ENCODE measurements at regions not wholly inside any gene's neighbourhood (a gene's known extent, or its start where the extent isn't known, plus 50 kb on each side); places are given as distances from the start of the nearest gene placed in this dataset.

DNA sequence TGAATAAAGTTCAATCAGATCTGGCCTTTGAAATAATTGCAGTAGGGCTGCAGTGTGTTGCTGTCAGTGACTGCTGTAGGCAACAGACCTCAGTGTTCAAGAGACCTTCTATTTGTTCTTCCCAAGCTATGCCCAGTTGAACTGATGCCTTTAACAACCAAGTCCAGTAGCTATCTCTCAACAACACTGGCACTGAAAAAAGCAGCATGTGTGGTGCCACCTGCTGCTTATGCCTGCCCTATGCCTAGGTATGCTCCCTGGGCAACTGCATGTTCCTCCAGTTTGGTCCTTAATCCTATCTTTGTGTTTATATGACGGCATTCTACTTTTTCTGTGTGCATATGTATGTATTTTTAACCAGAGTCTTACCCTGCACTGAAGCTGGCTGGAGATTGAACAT is 523.9 kb upstream of the MEX3C start:
- TF ChIP-seq, protein P1, sequence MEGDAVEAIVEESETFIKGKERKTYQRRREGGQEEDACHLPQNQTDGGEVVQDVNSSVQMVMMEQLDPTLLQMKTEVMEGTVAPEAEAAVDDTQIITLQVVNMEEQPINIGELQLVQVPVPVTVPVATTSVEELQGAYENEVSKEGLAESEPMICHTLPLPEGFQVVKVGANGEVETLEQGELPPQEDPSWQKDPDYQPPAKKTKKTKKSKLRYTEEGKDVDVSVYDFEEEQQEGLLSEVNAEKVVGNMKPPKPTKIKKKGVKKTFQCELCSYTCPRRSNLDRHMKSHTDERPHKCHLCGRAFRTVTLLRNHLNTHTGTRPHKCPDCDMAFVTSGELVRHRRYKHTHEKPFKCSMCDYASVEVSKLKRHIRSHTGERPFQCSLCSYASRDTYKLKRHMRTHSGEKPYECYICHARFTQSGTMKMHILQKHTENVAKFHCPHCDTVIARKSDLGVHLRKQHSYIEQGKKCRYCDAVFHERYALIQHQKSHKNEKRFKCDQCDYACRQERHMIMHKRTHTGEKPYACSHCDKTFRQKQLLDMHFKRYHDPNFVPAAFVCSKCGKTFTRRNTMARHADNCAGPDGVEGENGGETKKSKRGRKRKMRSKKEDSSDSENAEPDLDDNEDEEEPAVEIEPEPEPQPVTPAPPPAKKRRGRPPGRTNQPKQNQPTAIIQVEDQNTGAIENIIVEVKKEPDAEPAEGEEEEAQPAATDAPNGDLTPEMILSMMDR (IDR thresholded peaks at IDR 0.05): no peak
- ChIA-PET CTCF (no interaction called here), POLR2A (no interaction called here)
- no peak overlapping the region for H3K27ac Mint-ChIP-seq
- DNase-seq (peak in 1 of 14 experiments; percentile 28), ATAC-seq (ENCODE audit: poor library complexity) (no peak)
- Histone ChIP-seq H3K27ac (ENCODE audit: low read depth in 1 of 2, low read length in 2 of 2) (no peak overlapping the region), H3K9me3 (ENCODE audit: control insufficient read depth in 1 of 2, insufficient read depth in 1 of 2, low read length in 2 of 2) (no peaks in the 10 kb centered on the region), H3K36me3 (ENCODE audit: insufficient read depth, low read length) (no peaks in the 10 kb centered on the region), H3K4me3 (ENCODE audit: low read length) (no peak overlapping the region), H3K4me1 (ENCODE audit: insufficient read depth, low read length) (no peaks in the 10 kb centered on the region), H3K27me3 (ENCODE audit: control insufficient read depth in 1 of 2, insufficient read depth in 2 of 2, low read length in 2 of 2) (no peaks in the 10 kb centered on the region)
- no peaks in the 10 kb centered on the region for H3K9me3 Mint-ChIP-seq
- H3K36me3 Mint-ChIP-seq (ENCODE audit: low read depth): no peaks in the 10 kb centered on the region
- no peak overlapping the region for H3K4me3 Mint-ChIP-seq
- H3K27me3 Mint-ChIP-seq: peaks cover 5% of the 10 kb centered on the region
- intact Hi-C loops (cut with DNase I, micrococcal nuclease): no loop called here
- H3K4me1 Mint-ChIP-seq (ENCODE audit: low read depth): no peaks in the 10 kb centered on the region

DNA sequence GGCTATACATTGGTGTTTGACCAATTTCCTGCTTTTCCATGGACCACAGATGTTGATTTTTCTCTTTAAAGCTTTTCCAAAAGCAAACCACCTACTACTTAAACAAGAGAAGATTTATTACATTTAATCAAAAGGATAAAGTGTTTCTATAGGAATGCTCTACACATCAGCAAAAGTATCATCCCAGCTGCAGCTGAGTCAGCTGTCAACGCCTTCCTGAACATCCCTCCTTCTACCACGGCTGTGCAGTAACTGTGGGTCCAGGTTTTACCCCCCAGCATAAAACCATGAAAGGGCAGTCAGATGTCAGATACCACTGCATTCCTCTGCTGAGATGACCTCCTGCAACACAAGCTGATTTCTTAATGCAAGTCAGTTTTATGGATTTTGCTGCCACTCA is 524.5 kb upstream of the MEX3C start:
- TF ChIP-seq, protein P1 (IDR thresholded peaks at IDR 0.05): no peak
- Histone ChIP-seq H3K36me3 (ENCODE audit: insufficient read depth, low read length) (no peaks in the 10 kb centered on the region), H3K27ac (ENCODE audit: low read depth in 1 of 2, low read length in 2 of 2) (no peak overlapping the region), H3K4me1 (ENCODE audit: insufficient read depth, low read length) (no peaks in the 10 kb centered on the region), H3K9me3 (ENCODE audit: control insufficient read depth in 1 of 2, insufficient read depth in 1 of 2, low read length in 2 of 2) (no peaks in the 10 kb centered on the region), H3K27me3 (ENCODE audit: control insufficient read depth in 1 of 2, insufficient read depth in 2 of 2, low read length in 2 of 2) (no peaks in the 10 kb centered on the region), H3K4me3 (ENCODE audit: low read length) (no peak overlapping the region)
- Mint-ChIP-seq H3K36me3 (ENCODE audit: low read depth) (no peaks in the 10 kb centered on the region), H3K9me3 (no peaks in the 10 kb centered on the region), H3K4me3 (no peak overlapping the region), H3K27me3 (peaks cover 5% of the 10 kb centered on the region), H3K4me1 (ENCODE audit: low read depth) (no peaks in the 10 kb centered on the region), H3K27ac (no peak overlapping the region)
- DNase-seq (no peak), ATAC-seq (ENCODE audit: poor library complexity) (no peak)
- ChIA-PET POLR2A (no interaction called here), CTCF (no interaction called here)
- intact Hi-C loops (cut with DNase I, micrococcal nuclease): no loop called here

DNA sequence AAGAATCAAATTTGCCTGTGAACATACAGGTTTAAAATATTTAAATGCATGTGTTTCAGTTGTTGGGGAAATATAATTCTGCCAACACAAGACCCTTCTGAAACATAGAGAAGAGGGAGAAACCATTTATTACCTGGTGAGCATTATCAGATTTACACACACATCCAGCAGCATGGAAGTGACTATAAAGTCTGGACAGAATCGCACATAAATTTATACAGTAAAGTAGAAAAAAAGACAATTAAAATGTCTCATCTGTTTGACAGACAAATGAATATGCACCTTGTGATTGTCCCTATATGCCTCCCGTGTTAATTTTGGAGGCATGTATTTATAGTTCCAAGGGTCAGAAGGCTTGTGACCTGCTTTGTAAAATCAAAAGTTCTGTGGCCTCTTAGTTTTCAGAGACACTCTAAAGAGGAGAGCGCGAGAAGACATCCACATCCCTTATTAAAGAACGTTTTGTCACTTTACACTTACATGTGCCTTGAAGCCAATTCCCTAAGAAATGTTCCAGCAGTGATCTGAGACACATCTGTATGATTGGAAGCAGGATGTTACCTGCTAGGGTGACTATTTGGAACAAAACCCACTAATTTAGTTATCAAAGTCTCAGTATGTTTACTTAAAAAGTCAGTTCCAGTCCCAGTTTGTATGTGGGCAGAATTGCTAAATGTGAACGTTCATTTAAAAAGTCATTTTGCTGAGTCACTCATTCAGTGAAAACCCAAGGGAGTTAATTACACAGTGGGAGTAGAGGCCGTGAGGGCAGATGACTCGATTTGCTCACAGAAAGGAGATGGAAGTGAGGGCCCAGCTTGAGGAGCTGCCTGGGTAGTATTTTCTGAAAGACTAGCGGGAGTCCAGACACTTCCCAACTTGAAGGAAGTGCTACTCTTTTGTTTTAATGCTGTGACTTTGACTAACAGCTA is 527.6 kb upstream of the MEX3C start:
- Mint-ChIP-seq H3K4me1 (ENCODE audit: low read depth) (no peaks in the 10 kb centered on the region), H3K36me3 (ENCODE audit: low read depth) (no peaks in the 10 kb centered on the region), H3K27me3 (peaks cover 5% of the 10 kb centered on the region), H3K9me3 (no peaks in the 10 kb centered on the region), H3K4me3 (no peak overlapping the region), H3K27ac (no peak overlapping the region)
- no peaks in the 10 kb centered on the region for H3K4me1 ChIP-seq (ENCODE audit: insufficient read depth, low read length)
- no peak for ATAC-seq (ENCODE audit: poor library complexity)
- H3K27ac ChIP-seq (ENCODE audit: low read depth in 1 of 2, low read length in 2 of 2): no peak overlapping the region
- no peak for DNase-seq
- H3K9me3 ChIP-seq (ENCODE audit: control insufficient read depth in 1 of 2, insufficient read depth in 1 of 2, low read length in 2 of 2): no peaks in the 10 kb centered on the region
- TF ChIP-seq, protein P1 (IDR thresholded peaks at IDR 0.05): no peak
- ChIA-PET CTCF (no interaction called here), POLR2A (no interaction called here)
- intact Hi-C loops (cut with DNase I, micrococcal nuclease): no loop called here
- H3K27me3 ChIP-seq (ENCODE audit: control insufficient read depth in 1 of 2, insufficient read depth in 2 of 2, low read length in 2 of 2): no peaks in the 10 kb centered on the region
- H3K36me3 ChIP-seq (ENCODE audit: insufficient read depth, low read length): no peaks in the 10 kb centered on the region
- H3K4me3 ChIP-seq (ENCODE audit: low read length): no peak overlapping the region

All from CD4-positive, alpha-beta T cell (primary cell).